Right lobe of liver (tissue), 4 donors: ENCODE measurements at regions not wholly inside any gene's neighbourhood (a gene's known extent, or its start where the extent isn't known, plus 50 kb on each side); places are given as distances from the start of the nearest gene placed in this dataset.

Source experiments
- CTCF ChIP-seq, 4 donors: fragments of 200-600 bp in 3 of 4; fragments of 450-650 bp in 1 of 4; IDR thresholded peaks; one replicate each; pipeline versions ENCODE4 v1.5.1 to v1.8.0; 2016 to 2022; ENCODE audit warnings: antibody characterized with exemption in 4 of 4, mild to moderate bottlenecking in 2 of 4
- POLR2A ChIP-seq: fragments of 450-650 bp; IDR thresholded peaks from one replicate; pipeline ENCODE4 v1.6.1; 2017; ENCODE audit warnings: antibody characterized with exemption, mild to moderate bottlenecking
- donor health status: DM: no; HTN: no; CAD: no.
- donor health status: DM: no; HTN: no; CAD: no.
- donor health status: DM: no; HTN: yes; CAD: no.

- no peak for TF ChIP-seq CTCF (IDR thresholded peaks at IDR 0.05)
- TF ChIP-seq POLR2A, result no peak
These were observed 358.9 kb upstream of the NBEA start for GRCh38 chr13:34583181-34583580.
